ENCODE measurements at regions not wholly inside any gene's neighbourhood (a gene's known extent, or its start where the extent isn't known, plus 50 kb on each side); places are given as distances from the start of the nearest gene placed in this dataset.
A peak's percentile ranks its signal among the peaks of the same experiment; 100 is the strongest.

DNA sequence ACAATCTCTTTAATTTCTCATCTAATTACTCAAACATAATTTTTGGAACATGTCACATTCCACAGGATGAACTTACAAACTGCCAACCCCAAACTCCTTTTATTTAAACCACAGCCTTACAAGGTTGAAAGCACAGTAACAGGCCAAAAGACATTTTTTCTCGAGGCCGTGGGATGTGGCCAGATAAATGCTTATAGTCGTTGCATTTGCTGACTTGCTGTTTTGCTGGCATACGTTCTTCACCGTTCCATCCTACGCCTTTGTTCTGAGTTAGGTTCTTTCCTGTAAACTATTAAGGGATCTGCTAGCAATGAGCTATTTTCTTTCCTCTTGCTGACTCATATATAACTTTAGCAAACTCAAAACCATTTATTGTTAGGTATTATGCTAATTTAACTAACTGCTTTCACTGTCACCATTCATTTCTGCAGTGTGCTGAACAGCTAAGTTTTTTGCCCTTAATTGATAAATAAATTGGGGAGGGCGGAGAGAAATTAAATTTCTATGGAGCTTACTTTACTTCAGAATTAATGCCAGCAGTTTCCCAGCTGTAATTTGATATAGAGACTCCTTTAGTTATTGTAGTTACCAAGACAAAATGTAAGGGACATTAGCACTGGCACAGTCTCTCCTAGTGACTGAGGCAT, 135.1 kb upstream of the PACRGL start:
- Histone ChIP-seq H4K20me1 (ENCODE audit: insufficient read depth, low read length) (no peaks in the 10 kb centered on the region), H3K9ac (ENCODE audit: low read depth, low read length) (no peak overlapping the region), H3K27me3 (ENCODE audit: control insufficient read depth, insufficient read depth, low read length) (no peaks in the 10 kb centered on the region), H2BK5ac (ENCODE audit: low read depth, low read length, poor library complexity, severe bottlenecking) (no peak overlapping the region), H3K36me3 (ENCODE audit: control insufficient read depth, insufficient read depth, low read length) (no peaks in the 10 kb centered on the region), H3K14ac (replicated peaks; ENCODE audit: low read depth, low read length) (no peak overlapping the region), H3K56ac (ENCODE audit: extremely low read depth, insufficient read depth, low read length) (no peak overlapping the region), H2BK20ac (ENCODE audit: low read depth, low read length) (no peak overlapping the region), H2AFZ (replicated peaks; ENCODE audit: low read length, poor library complexity) (no peak overlapping the region), H3K4me1 (ENCODE audit: control insufficient read depth, insufficient read depth, low read length) (no peaks in the 10 kb centered on the region), H3K18ac (ENCODE audit: low read depth, low read length) (no peak overlapping the region), H3K4me2 (ENCODE audit: low read depth, low read length) (no peak overlapping the region), H2AK9ac (replicated peaks; ENCODE audit: low read depth, low read length, poor library complexity) (no peak overlapping the region), H2AK5ac (ENCODE audit: low read depth, low read length) (no peak overlapping the region), H2BK15ac (ENCODE audit: low read depth, low read length) (no peak overlapping the region), H3K4me3 (ENCODE audit: insufficient read depth, low read depth, low read length) (no peak overlapping the region), H3K9me3 (ENCODE audit: control insufficient read depth, insufficient read depth, low read length) (no peaks in the 10 kb centered on the region), H4K5ac (ENCODE audit: low read depth, low read length) (no peak overlapping the region), H3K4ac (ENCODE audit: low read depth, low read length) (no peak overlapping the region), H2BK120ac (ENCODE audit: low read depth, low read length) (no peak overlapping the region), H3K23ac (ENCODE audit: low read depth, low read length) (no peak overlapping the region), H4K91ac (ENCODE audit: insufficient read depth, low read depth, low read length) (no peak overlapping the region), H3K79me1 (ENCODE audit: low read depth in 1 of 2, low read length in 2 of 2) (no peaks in the 10 kb centered on the region), H3K27ac (ENCODE audit: insufficient read depth, low read length) (no peak overlapping the region), H4K8ac (ENCODE audit: low read depth in 2 of 2, low read length in 2 of 2) (no peak overlapping the region), H3K9me1 (ENCODE audit: insufficient read depth, low read length) (no peaks in the 10 kb centered on the region)
- dilution Hi-C loops (cut with HindIII; ENCODE audit: low sequenced_read_pairs, unreplicated experiment) = no loop called here
- CTCF ChIA-PET = interaction anchor here (1.6 kb wide), 1 partner anchor 18 kb away, joined by 4 read pairs; no protein-coding TSS in a partner anchor
- intact Hi-C loops (cut with micrococcal nuclease) = no loop called here
- WGBS, 2 experiments (ENCODE audit: extremely low coverage in 2 of 2, insufficient read length in 1 of 2) = no CpG with 5 or more reads among the region's 7 CpGs
- POLR2A ChIA-PET (ENCODE audit: unreplicated experiment) = no interaction called here
- BruUV-seq (replicated peaks) = no TSS peak
- DNase-seq (peak; percentile 67), ATAC-seq (ENCODE audit: low read depth) (peak; percentile 53)
- in situ Hi-C loops (cut with MboI; ENCODE audit: low sequenced_read_pairs) = no loop called here
- TF ChIP-seq CEBPB (IDR thresholded peaks at IDR 0.05; ENCODE audit: low read depth, low read length) (no peak), MAFK (IDR thresholded peaks at IDR 0.05; ENCODE audit: low read depth, low read length) (peak; percentile 81)
